ENCODE measurements at regions not wholly inside any gene's neighbourhood (a gene's known extent, or its start where the extent isn't known, plus 50 kb on each side); places are given as distances from the start of the nearest gene placed in this dataset.

GRCh38 chrX:39459952-39460351 lies 637.8 kb downstream of the BCOR start:
- Histone ChIP-seq H3K9me3 (replicated peaks; ENCODE audit: control insufficient read depth, low read depth, low read length) (no peaks in the 10 kb centered on the region), H3K4me1 (ENCODE audit: control insufficient read depth, insufficient read depth, low read length) (peaks cover 27% of the 10 kb centered on the region), H3K36me3 (ENCODE audit: control insufficient read depth, insufficient read depth, low read length) (no peaks in the 10 kb centered on the region), H3K27me3 (ENCODE audit: control insufficient read depth, insufficient read depth, low read length) (peaks cover 43% of the 10 kb centered on the region), H3K4me3 (ENCODE audit: low read length) (no peak overlapping the region), H3K27ac (ENCODE audit: low read length) (no peak overlapping the region)
- no CpG with 5 or more reads among the region's 3 CpGs for WGBS (ENCODE audit: insufficient coverage)
- DNase-seq: no peak

DNA sequence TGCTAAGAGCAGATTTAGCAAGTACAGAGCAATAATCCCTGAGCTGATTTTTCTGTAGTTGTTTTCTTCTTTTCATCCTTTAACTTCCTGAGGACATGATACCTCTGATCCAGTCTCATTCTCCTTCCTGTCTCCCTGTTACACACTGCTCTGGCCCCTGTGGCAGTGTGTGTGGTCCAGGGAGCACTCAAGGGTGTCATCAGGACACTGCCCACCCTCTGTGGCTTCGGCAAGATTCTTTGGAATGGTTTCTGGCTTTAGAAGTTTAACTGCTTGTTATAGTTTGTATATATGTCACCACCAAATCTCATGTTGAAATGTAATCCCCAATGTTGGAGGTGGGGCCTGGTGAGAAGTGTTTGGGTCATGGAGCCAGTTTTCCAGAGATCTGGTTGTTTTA lies 637.3 kb downstream of the BCOR start:
- Histone ChIP-seq H3K4me1 (ENCODE audit: control insufficient read depth, insufficient read depth, low read length) (peaks cover 23% of the 10 kb centered on the region), H3K27me3 (ENCODE audit: control insufficient read depth, insufficient read depth, low read length) (peaks cover 48% of the 10 kb centered on the region), H3K9me3 (replicated peaks; ENCODE audit: control insufficient read depth, low read depth, low read length) (no peaks in the 10 kb centered on the region), H3K4me3 (ENCODE audit: low read length) (no peak overlapping the region), H3K27ac (ENCODE audit: low read length) (no peak overlapping the region), H3K36me3 (ENCODE audit: control insufficient read depth, insufficient read depth, low read length) (no peaks in the 10 kb centered on the region)
- DNase-seq: no peak
- no CpG with 5 or more reads among the region's 1 CpG for WGBS (ENCODE audit: insufficient coverage)

GRCh38 chrX:39462835-39463234 lies 634.9 kb downstream of the BCOR start:
- DNase-seq: no peak
- peaks cover 11% of the 10 kb centered on the region for H3K4me1 ChIP-seq (ENCODE audit: control insufficient read depth, insufficient read depth, low read length)
- H3K4me3 ChIP-seq (ENCODE audit: low read length): no peak overlapping the region
- no peak overlapping the region for H3K27ac ChIP-seq (ENCODE audit: low read length)
- no peaks in the 10 kb centered on the region for H3K9me3 ChIP-seq (replicated peaks; ENCODE audit: control insufficient read depth, low read depth, low read length)
- H3K36me3 ChIP-seq (ENCODE audit: control insufficient read depth, insufficient read depth, low read length): no peaks in the 10 kb centered on the region
- 36% methylated on average over 1 of the region's 1 CpG for WGBS (ENCODE audit: insufficient coverage)
- H3K27me3 ChIP-seq (ENCODE audit: control insufficient read depth, insufficient read depth, low read length): peaks cover 54% of the 10 kb centered on the region

GRCh38 chrX:39464253-39464652 lies 633.5 kb downstream of the BCOR start:
- Histone ChIP-seq H3K36me3 (ENCODE audit: control insufficient read depth, insufficient read depth, low read length) (no peaks in the 10 kb centered on the region), H3K9me3 (replicated peaks; ENCODE audit: control insufficient read depth, low read depth, low read length) (no peaks in the 10 kb centered on the region), H3K4me1 (ENCODE audit: control insufficient read depth, insufficient read depth, low read length) (peaks cover 7% of the 10 kb centered on the region), H3K27me3 (ENCODE audit: control insufficient read depth, insufficient read depth, low read length) (peaks cover 50% of the 10 kb centered on the region), H3K4me3 (ENCODE audit: low read length) (no peak overlapping the region), H3K27ac (ENCODE audit: low read length) (no peak overlapping the region)
- WGBS (ENCODE audit: insufficient coverage): 45% methylated on average over 5 of the region's 7 CpGs
- no peak for DNase-seq

- H3K4me3 ChIP-seq (ENCODE audit: low read length): no peak overlapping the region
- peaks cover 9% of the 10 kb centered on the region for H3K4me1 ChIP-seq (ENCODE audit: control insufficient read depth, insufficient read depth, low read length)
- WGBS (ENCODE audit: insufficient coverage): 80% methylated on average over 10 of the region's 13 CpGs
- no peaks in the 10 kb centered on the region for H3K9me3 ChIP-seq (replicated peaks; ENCODE audit: control insufficient read depth, low read depth, low read length)
- H3K27ac ChIP-seq (ENCODE audit: low read length): no peak overlapping the region
- H3K36me3 ChIP-seq (ENCODE audit: control insufficient read depth, insufficient read depth, low read length): no peaks in the 10 kb centered on the region
- DNase-seq: no peak
- H3K27me3 ChIP-seq (ENCODE audit: control insufficient read depth, insufficient read depth, low read length): peaks cover 46% of the 10 kb centered on the region
Measured at GRCh38 chrX:39465467-39465866, 632.3 kb downstream of the BCOR start.

GRCh38 chrX:39465906-39466305 lies 631.9 kb downstream of the BCOR start:
- no peak overlapping the region for H3K4me3 ChIP-seq (ENCODE audit: low read length)
- H3K4me1 ChIP-seq (ENCODE audit: control insufficient read depth, insufficient read depth, low read length): peaks cover 14% of the 10 kb centered on the region
- H3K27me3 ChIP-seq (ENCODE audit: control insufficient read depth, insufficient read depth, low read length): peaks cover 44% of the 10 kb centered on the region
- no peak for DNase-seq
- no peaks in the 10 kb centered on the region for H3K9me3 ChIP-seq (replicated peaks; ENCODE audit: control insufficient read depth, low read depth, low read length)
- WGBS (ENCODE audit: insufficient coverage): 85% methylated on average over 1 of the region's 4 CpGs
- H3K27ac ChIP-seq (ENCODE audit: low read length): no peak overlapping the region
- no peaks in the 10 kb centered on the region for H3K36me3 ChIP-seq (ENCODE audit: control insufficient read depth, insufficient read depth, low read length)

DNA sequence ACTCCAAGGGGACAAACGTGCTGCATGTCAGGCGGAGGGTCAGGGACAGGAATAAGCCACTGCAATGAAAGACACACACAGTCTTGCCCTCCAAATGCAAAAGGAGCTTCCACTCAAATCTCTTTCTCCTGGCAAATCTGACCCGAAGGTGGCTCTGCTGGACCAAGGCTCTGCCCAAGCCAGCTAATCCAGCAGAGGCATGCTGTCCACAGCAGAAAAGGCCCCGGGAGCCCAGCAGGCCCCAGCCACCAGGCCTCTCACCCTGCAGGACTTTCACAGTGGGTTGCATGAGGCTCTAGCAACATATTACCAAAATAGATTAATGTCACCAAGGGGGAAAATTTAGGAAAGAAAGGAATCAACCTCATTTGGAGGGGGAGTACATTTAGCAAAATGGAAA lies 628.6 kb downstream of the BCOR start:
- Histone ChIP-seq H3K4me1 (ENCODE audit: control insufficient read depth, insufficient read depth, low read length) (peaks cover 21% of the 10 kb centered on the region), H3K36me3 (ENCODE audit: control insufficient read depth, insufficient read depth, low read length) (no peaks in the 10 kb centered on the region), H3K27me3 (ENCODE audit: control insufficient read depth, insufficient read depth, low read length) (peaks cover 37% of the 10 kb centered on the region), H3K9me3 (replicated peaks; ENCODE audit: control insufficient read depth, low read depth, low read length) (no peaks in the 10 kb centered on the region), H3K27ac (ENCODE audit: low read length) (no peak overlapping the region), H3K4me3 (ENCODE audit: low read length) (no peak overlapping the region)
- no peak for DNase-seq
- WGBS (ENCODE audit: insufficient coverage): 61% methylated on average over 3 of the region's 4 CpGs

DNA sequence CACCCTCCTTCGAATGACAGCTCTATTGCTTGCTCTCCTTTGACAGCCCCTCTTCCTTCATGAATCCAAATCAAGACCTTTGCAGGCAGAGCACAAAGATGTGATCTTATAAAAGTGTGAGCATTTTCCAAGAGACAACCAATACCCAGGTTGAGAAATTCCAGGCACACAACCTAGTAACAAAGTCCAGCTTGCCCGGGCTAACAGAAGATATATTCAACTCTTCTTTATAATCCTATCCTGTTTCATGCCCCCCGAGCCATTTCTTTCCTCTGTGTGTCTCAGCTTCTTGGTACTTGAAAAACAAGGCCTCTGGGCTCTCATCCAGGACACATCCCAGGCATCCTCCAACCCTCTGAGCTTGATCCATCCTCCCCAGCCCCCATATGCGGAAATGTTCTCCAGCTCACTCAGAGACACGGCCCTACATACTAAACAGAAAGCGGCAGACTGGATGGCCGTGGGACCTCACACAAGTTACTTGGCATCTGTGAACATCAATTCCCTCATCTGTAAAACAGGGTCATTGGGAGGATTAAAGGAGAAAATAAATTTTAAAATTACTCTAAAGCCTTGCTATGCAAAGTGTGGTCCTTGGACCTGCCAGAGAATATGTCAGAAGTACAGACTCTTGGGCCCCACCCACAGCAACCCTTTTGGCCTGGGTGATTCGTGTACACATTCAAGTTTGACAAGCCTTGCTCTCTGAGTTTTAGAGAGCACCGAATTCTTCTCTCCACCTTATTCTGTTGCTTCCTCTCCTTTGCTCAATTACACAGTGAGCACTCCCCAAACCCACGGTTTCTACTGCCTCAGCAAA lies 627.0 kb downstream of the BCOR start:
- Histone ChIP-seq H3K4me3 (ENCODE audit: low read length) (no peak overlapping the region), H3K27me3 (ENCODE audit: control insufficient read depth, insufficient read depth, low read length) (peaks cover 33% of the 10 kb centered on the region), H3K36me3 (ENCODE audit: control insufficient read depth, insufficient read depth, low read length) (no peaks in the 10 kb centered on the region), H3K4me1 (ENCODE audit: control insufficient read depth, insufficient read depth, low read length) (peaks cover 25% of the 10 kb centered on the region), H3K27ac (ENCODE audit: low read length) (peak overlapping the region; percentile 17), H3K9me3 (replicated peaks; ENCODE audit: control insufficient read depth, low read depth, low read length) (no peaks in the 10 kb centered on the region)
- 21% methylated on average over 3 of the region's 10 CpGs for WGBS (ENCODE audit: insufficient coverage)
- DNase-seq: peak; percentile 92

GRCh38 chrX:39472161-39472560 lies 625.6 kb downstream of the BCOR start:
- no CpG with 5 or more reads among the region's 1 CpG for WGBS (ENCODE audit: insufficient coverage)
- Histone ChIP-seq H3K27me3 (ENCODE audit: control insufficient read depth, insufficient read depth, low read length) (peaks cover 33% of the 10 kb centered on the region), H3K4me3 (ENCODE audit: low read length) (no peak overlapping the region), H3K4me1 (ENCODE audit: control insufficient read depth, insufficient read depth, low read length) (peaks cover 38% of the 10 kb centered on the region), H3K27ac (ENCODE audit: low read length) (no peak overlapping the region), H3K9me3 (replicated peaks; ENCODE audit: control insufficient read depth, low read depth, low read length) (no peaks in the 10 kb centered on the region), H3K36me3 (ENCODE audit: control insufficient read depth, insufficient read depth, low read length) (no peaks in the 10 kb centered on the region)
- DNase-seq: no peak

DNA sequence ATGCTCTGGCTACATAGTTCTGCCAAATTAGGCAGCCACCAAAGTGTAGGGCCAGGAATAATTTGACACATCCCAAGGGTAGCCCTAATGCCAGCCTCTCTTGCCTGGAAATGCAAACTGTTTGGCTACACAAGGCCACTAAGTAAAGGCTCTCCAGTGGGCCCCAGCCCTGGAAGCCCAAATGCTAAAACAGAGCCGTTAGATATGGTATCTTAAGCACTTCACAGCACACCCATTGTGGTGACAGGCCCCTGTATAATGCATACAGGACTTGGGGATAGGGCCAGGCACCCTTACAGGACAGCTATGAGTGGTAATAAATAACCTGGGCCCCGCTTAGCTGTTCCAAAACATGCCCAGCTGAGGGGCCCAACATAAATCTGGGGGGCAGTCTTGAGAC lies 623.9 kb downstream of the BCOR start:
- 75% methylated on average over 2 of the region's 2 CpGs for WGBS (ENCODE audit: insufficient coverage)

More for the DNA sequence above, 623.9 kb downstream of the BCOR start:
- Histone ChIP-seq H3K27me3 (ENCODE audit: control insufficient read depth, insufficient read depth, low read length) (peaks cover 45% of the 10 kb centered on the region), H3K36me3 (ENCODE audit: control insufficient read depth, insufficient read depth, low read length) (no peaks in the 10 kb centered on the region), H3K4me3 (ENCODE audit: low read length) (no peak overlapping the region), H3K27ac (ENCODE audit: low read length) (no peak overlapping the region), H3K9me3 (replicated peaks; ENCODE audit: control insufficient read depth, low read depth, low read length) (peaks cover 1% of the 10 kb centered on the region), H3K4me1 (ENCODE audit: control insufficient read depth, insufficient read depth, low read length) (peaks cover 55% of the 10 kb centered on the region)
- no peak for DNase-seq

Data from muscle of leg (tissue), 3 donors.